Lower lobe of right lung (tissue), 2 donors: ENCODE measurements at regions not wholly inside any gene's neighbourhood (a gene's known extent, or its start where the extent isn't known, plus 50 kb on each side); places are given as distances from the start of the nearest gene placed in this dataset.
A peak's percentile ranks its signal among the peaks of the same experiment; 100 is the strongest.

Source experiments
- ATAC-seq, 2 donors: fragments of 200-7000 bp; cut with Tn5 transposase; one replicate each; pipeline ENCODE4 v1.9.1; 2020 to 2022; ENCODE audit warnings: mild to moderate bottlenecking in 2 of 2, moderate library complexity in 2 of 2
- DNase-seq: peaks from one replicate; pipeline ENCODE4 v3.0.0-alpha.2; 2020
- H3K27ac ChIP-seq: fragments of 200-600 bp; one replicate; pipeline ENCODE4 v1.8.0; 2022
- H3K27me3 ChIP-seq: fragments of 200-600 bp; one replicate; pipeline ENCODE4 v1.8.0; 2022; ENCODE audit warnings: low read depth
- H3K36me3 ChIP-seq: fragments of 200-600 bp; one replicate; pipeline ENCODE4 v1.8.0; 2022; ENCODE audit warnings: mild to moderate bottlenecking
- H3K4me1 ChIP-seq: fragments of 200-600 bp; one replicate; pipeline ENCODE4 v1.8.0; 2022
- H3K4me3 ChIP-seq: fragments of 200-600 bp; one replicate; pipeline ENCODE4 v1.8.0; 2022; ENCODE audit warnings: mild to moderate bottlenecking
- H3K9me3 ChIP-seq: fragments of 200-600 bp; one replicate; pipeline ENCODE4 v1.8.0; 2022
- intact Hi-C: fragments of 100-400 bp; cut with DNase I; formaldehyde crosslinking; loops from one replicate; pipeline ENCODE4 v1.11.0; 2022
- TF ChIP-seq, protein P1 (sequence below): fragments of 200-600 bp; IDR thresholded peaks from one replicate; pipeline ENCODE4 v1.8.0; 2022; ENCODE audit warnings: antibody characterized with exemption, mild to moderate bottlenecking
- donor health status: DM: no; HTN: yes; CAD: no; lungs with severe emphysema.

DNA sequence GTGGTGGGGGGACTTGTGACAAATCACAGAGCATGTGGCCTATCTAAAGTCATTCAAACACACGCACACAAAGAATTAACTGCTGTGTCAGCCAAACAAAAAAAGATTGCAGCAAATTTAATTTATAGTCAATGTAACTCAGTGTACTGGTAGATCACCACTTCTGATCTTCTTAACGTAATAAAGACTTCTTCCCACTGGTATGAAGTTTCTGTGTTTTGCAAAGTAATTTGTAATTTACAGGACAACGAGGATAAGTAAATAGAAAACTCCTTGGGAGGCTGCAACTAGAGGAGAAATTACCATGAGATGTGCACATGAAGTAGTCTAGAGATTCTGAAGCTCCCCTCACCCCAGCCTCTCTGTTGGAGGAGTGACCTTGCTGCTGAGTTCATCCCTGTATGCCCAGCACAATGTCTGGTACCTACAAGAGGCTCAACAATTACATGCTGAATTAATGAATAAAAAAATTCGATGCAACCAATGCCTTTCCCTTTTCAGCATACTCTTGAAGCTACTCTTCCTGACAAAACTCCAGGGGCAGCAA, 207.3 kb downstream of the ARRDC4 start:
- H3K4me3 ChIP-seq, result no peak overlapping the region
- TF ChIP-seq, protein P1, sequence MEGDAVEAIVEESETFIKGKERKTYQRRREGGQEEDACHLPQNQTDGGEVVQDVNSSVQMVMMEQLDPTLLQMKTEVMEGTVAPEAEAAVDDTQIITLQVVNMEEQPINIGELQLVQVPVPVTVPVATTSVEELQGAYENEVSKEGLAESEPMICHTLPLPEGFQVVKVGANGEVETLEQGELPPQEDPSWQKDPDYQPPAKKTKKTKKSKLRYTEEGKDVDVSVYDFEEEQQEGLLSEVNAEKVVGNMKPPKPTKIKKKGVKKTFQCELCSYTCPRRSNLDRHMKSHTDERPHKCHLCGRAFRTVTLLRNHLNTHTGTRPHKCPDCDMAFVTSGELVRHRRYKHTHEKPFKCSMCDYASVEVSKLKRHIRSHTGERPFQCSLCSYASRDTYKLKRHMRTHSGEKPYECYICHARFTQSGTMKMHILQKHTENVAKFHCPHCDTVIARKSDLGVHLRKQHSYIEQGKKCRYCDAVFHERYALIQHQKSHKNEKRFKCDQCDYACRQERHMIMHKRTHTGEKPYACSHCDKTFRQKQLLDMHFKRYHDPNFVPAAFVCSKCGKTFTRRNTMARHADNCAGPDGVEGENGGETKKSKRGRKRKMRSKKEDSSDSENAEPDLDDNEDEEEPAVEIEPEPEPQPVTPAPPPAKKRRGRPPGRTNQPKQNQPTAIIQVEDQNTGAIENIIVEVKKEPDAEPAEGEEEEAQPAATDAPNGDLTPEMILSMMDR, result no peak
- DNase-seq (no peak), ATAC-seq (no peak)
- H3K27ac ChIP-seq, result no peak overlapping the region
- no peaks in the 10 kb centered on the region for H3K36me3 ChIP-seq
- intact Hi-C loops, result no loop called here
- H3K9me3 ChIP-seq, result no peaks in the 10 kb centered on the region
- H3K27me3 ChIP-seq, result no peaks in the 10 kb centered on the region
- H3K4me1 ChIP-seq, result no peaks in the 10 kb centered on the region

DNA sequence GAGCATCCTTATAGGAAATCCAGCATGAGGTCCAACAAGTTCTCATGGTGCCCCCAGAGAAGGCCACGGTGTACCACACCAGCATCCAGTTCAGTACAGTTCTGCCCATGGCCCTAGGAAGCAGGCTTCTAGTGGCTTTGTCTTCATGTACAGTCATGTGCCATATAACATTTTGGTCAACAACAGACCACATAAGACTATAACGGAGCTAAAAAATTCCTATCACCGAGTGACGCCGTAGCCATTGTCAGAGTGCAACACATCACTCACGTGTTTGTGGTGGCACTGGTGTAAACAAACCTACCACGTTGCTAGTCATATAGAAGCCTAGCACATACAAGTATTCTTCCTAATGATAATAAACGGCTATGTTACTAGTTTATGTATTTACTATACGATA, 209.0 kb downstream of the ARRDC4 start:
- Histone ChIP-seq H3K36me3 (no peaks in the 10 kb centered on the region), H3K4me3 (no peak overlapping the region), H3K4me1 (no peaks in the 10 kb centered on the region), H3K27me3 (no peaks in the 10 kb centered on the region), H3K9me3 (no peaks in the 10 kb centered on the region), H3K27ac (no peak overlapping the region)
- ATAC-seq, result no peak
- DNase-seq, result no peak
- TF ChIP-seq, protein P1, result no peak
- intact Hi-C loops, result no loop called here

DNA sequence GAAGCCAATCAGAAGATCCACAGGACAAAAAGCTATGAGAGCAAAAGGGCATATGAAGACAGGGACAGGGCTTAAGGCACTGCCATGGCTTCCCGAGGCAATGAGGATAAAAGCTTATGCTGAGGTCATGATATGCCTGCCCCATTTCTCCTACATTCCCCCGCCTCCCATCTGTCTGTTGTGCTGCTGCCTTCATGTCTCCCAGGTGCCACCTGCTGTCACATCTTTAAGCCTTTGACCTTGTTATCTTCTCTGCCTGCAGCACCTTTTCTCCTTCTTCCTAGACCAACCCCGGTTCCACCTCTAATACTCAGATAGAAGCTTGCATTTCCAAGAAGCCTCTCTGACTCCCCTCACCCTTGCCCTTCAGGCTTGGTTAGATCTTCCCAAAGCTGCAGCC, 213.8 kb downstream of the ARRDC4 start:
- intact Hi-C loops, result loop anchor here (10.0 kb wide), 1 partner anchor 269 kb away; no protein-coding TSS in a partner anchor
- ATAC-seq (no peak), DNase-seq (no peak)

DNA sequence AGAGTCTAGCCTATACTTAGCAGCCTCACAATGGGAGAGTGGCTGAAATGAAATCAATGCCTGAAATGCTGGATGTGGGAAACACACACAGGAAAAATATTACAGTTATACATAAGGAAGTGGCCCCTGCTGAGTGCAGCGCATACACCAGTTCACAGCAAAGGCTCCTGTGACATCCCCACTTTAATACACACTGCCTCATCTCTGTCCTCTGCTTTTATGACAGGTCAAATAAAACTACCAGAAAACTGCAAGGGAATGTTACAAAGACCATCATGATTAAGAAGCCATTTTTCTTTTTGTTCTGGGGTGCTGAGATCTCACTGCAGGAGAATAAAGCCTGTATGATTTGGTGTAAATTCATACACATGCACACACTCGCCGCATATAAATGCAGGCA, 214.3 kb downstream of the ARRDC4 start:
- intact Hi-C loops, result loop anchor here (10.0 kb wide), 1 partner anchor 270 kb away; no protein-coding TSS in a partner anchor
- no peak overlapping the region for H3K4me3 ChIP-seq
- H3K4me1 ChIP-seq, result no peaks in the 10 kb centered on the region
- no peak overlapping the region for H3K27ac ChIP-seq
- peaks cover 2% of the 10 kb centered on the region for H3K27me3 ChIP-seq
- no peak for ATAC-seq
- no peak for DNase-seq
- H3K36me3 ChIP-seq, result no peaks in the 10 kb centered on the region
- no peaks in the 10 kb centered on the region for H3K9me3 ChIP-seq
- TF ChIP-seq, protein P1, result no peak

More for the DNA sequence above, 213.8 kb downstream of the ARRDC4 start:
- no peak overlapping the region for H3K27ac ChIP-seq
- peaks cover 2% of the 10 kb centered on the region for H3K27me3 ChIP-seq
- no peak overlapping the region for H3K4me3 ChIP-seq
- no peaks in the 10 kb centered on the region for H3K9me3 ChIP-seq
- TF ChIP-seq, protein P1, result no peak
- no peaks in the 10 kb centered on the region for H3K36me3 ChIP-seq
- H3K4me1 ChIP-seq, result no peaks in the 10 kb centered on the region

DNA sequence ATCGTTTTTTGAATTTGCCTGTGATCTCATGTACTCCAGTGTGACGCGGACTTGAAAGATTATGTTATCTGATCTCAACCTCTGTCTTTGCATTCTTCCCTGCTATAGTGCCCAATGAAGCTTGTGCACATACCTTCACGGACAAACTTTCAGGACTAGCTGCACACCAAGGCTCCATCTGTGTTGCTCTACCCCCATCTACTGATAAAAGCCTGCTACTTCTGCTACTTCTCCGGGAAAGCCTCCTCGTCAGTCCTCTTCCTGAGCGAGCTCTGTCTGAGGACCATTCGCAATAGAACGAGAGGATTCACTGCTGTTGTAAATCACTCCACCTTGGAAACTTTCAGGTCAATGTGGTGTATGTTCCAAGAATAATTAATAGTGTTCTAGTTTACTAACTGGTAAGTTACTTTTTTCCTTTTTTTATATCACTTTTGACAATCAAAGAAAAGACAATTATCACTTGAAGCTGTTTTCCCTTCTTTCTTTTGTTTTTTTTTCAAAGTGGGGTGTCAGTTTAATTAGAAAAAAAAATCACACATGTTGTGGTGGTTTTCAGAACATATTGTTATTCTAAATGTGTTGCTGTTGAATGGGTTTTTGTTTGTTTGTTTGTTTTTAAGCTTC, 217.6 kb downstream of the ARRDC4 start:
- Histone ChIP-seq H3K27ac (no peak overlapping the region), H3K27me3 (peaks cover 7% of the 10 kb centered on the region), H3K4me1 (no peaks in the 10 kb centered on the region), H3K4me3 (no peak overlapping the region), H3K9me3 (no peaks in the 10 kb centered on the region), H3K36me3 (no peaks in the 10 kb centered on the region)
- DNase-seq, result no peak
- TF ChIP-seq, protein P1, result peak; percentile 65
- ATAC-seq, result peak; percentile 81
- intact Hi-C loops, result loop anchor here (10.0 kb wide), 1 partner anchor 273 kb away; no protein-coding TSS in a partner anchor
